22Rv1 (cell line): ENCODE measurements at regions not wholly inside any gene's neighbourhood (a gene's known extent, or its start where the extent isn't known, plus 50 kb on each side); places are given as distances from the start of the nearest gene placed in this dataset.

ENCODE experiments used
- ZFX ChIP-seq: fragments of 450-650 bp; IDR thresholded peaks from 2 replicates; pipeline ENCODE4 v1.6.1; 2017; ENCODE audit warnings: antibody characterized with exemption, borderline replicate concordance
- TF ChIP-seq, protein P1 (sequence below): fragments of 450-650 bp; IDR thresholded peaks from 2 replicates; pipeline ENCODE4 v1.5.1; 2017; ENCODE audit warnings: mild to moderate bottlenecking

- TF ChIP-seq, protein P1, sequence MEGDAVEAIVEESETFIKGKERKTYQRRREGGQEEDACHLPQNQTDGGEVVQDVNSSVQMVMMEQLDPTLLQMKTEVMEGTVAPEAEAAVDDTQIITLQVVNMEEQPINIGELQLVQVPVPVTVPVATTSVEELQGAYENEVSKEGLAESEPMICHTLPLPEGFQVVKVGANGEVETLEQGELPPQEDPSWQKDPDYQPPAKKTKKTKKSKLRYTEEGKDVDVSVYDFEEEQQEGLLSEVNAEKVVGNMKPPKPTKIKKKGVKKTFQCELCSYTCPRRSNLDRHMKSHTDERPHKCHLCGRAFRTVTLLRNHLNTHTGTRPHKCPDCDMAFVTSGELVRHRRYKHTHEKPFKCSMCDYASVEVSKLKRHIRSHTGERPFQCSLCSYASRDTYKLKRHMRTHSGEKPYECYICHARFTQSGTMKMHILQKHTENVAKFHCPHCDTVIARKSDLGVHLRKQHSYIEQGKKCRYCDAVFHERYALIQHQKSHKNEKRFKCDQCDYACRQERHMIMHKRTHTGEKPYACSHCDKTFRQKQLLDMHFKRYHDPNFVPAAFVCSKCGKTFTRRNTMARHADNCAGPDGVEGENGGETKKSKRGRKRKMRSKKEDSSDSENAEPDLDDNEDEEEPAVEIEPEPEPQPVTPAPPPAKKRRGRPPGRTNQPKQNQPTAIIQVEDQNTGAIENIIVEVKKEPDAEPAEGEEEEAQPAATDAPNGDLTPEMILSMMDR, result no peak
- no peak for TF ChIP-seq ZFX
Measured at GRCh38 chr1:221902961-221903360, 161.1 kb upstream of the DUSP10 start.
